ENCODE measurements at regions not wholly inside any gene's neighbourhood (a gene's known extent, or its start where the extent isn't known, plus 50 kb on each side); places are given as distances from the start of the nearest gene placed in this dataset.

GRCh38 chr6:170031684-170032121 lies 259.2 kb downstream of the DLL1 start:
- Histone ChIP-seq H3K27me3 (no peaks in the 10 kb centered on the region), H3K36me3 (no peaks in the 10 kb centered on the region), H3K4me1 (ENCODE audit: low read depth) (no peaks in the 10 kb centered on the region), H3K9me3 (ENCODE audit: low read depth) (no peaks in the 10 kb centered on the region), H3K27ac (no peak overlapping the region), H3K4me3 (no peak overlapping the region)
- TF ChIP-seq CTCF (IDR thresholded peaks at IDR 0.05; ENCODE audit: low read depth, low read length) = no peak
- DNase-seq (ENCODE audit: low read depth in 1 of 2, low spot score in 1 of 2) = no peak

GRCh38 chr6:170030821-170031471 lies 259.9 kb downstream of the DLL1 start:
- DNase-seq (ENCODE audit: low read depth in 1 of 2, low spot score in 1 of 2) = no peak
- H3K27me3 ChIP-seq = no peaks in the 10 kb centered on the region
- H3K9me3 ChIP-seq (ENCODE audit: low read depth) = no peaks in the 10 kb centered on the region
- H3K4me3 ChIP-seq = no peak overlapping the region
- TF ChIP-seq CTCF (IDR thresholded peaks at IDR 0.05; ENCODE audit: low read depth, low read length) = no peak
- no peaks in the 10 kb centered on the region for H3K36me3 ChIP-seq
- no peak overlapping the region for H3K27ac ChIP-seq
- no peaks in the 10 kb centered on the region for H3K4me1 ChIP-seq (ENCODE audit: low read depth)

GRCh38 chr6:170030284-170030815 lies 260.5 kb downstream of the DLL1 start:
- H3K9me3 ChIP-seq (ENCODE audit: low read depth) = no peaks in the 10 kb centered on the region
- H3K4me3 ChIP-seq = no peak overlapping the region
- TF ChIP-seq CTCF (IDR thresholded peaks at IDR 0.05; ENCODE audit: low read depth, low read length) = no peak
- H3K36me3 ChIP-seq = no peaks in the 10 kb centered on the region
- no peaks in the 10 kb centered on the region for H3K27me3 ChIP-seq
- H3K4me1 ChIP-seq (ENCODE audit: low read depth) = no peaks in the 10 kb centered on the region
- no peak overlapping the region for H3K27ac ChIP-seq
- DNase-seq (ENCODE audit: low read depth in 1 of 2, low spot score in 1 of 2) = no peak

GRCh38 chr6:170029416-170030283 lies 261.2 kb downstream of the DLL1 start:
- Histone ChIP-seq H3K9me3 (ENCODE audit: low read depth) (no peaks in the 10 kb centered on the region), H3K27ac (no peak overlapping the region), H3K36me3 (no peaks in the 10 kb centered on the region), H3K4me3 (no peak overlapping the region), H3K4me1 (ENCODE audit: low read depth) (no peaks in the 10 kb centered on the region), H3K27me3 (no peaks in the 10 kb centered on the region)
- no peak for DNase-seq (ENCODE audit: low read depth in 1 of 2, low spot score in 1 of 2)
- TF ChIP-seq CTCF (IDR thresholded peaks at IDR 0.05; ENCODE audit: low read depth, low read length) = no peak

GRCh38 chr6:170028629-170029345 lies 262.1 kb downstream of the DLL1 start:
- H3K36me3 ChIP-seq = no peaks in the 10 kb centered on the region
- no peak for TF ChIP-seq CTCF (IDR thresholded peaks at IDR 0.05; ENCODE audit: low read depth, low read length)
- DNase-seq (ENCODE audit: low read depth in 1 of 2, low spot score in 1 of 2) = no peak

More at GRCh38 chr6:170028629-170029345, 262.1 kb downstream of the DLL1 start:
- no peak overlapping the region for H3K4me3 ChIP-seq
- H3K27ac ChIP-seq = no peak overlapping the region
- no peaks in the 10 kb centered on the region for H3K4me1 ChIP-seq (ENCODE audit: low read depth)
- no peaks in the 10 kb centered on the region for H3K27me3 ChIP-seq
- H3K9me3 ChIP-seq (ENCODE audit: low read depth) = no peaks in the 10 kb centered on the region
